ENCODE measurements at regions not wholly inside any gene's neighbourhood (a gene's known extent, or its start where the extent isn't known, plus 50 kb on each side); places are given as distances from the start of the nearest gene placed in this dataset.

DNA sequence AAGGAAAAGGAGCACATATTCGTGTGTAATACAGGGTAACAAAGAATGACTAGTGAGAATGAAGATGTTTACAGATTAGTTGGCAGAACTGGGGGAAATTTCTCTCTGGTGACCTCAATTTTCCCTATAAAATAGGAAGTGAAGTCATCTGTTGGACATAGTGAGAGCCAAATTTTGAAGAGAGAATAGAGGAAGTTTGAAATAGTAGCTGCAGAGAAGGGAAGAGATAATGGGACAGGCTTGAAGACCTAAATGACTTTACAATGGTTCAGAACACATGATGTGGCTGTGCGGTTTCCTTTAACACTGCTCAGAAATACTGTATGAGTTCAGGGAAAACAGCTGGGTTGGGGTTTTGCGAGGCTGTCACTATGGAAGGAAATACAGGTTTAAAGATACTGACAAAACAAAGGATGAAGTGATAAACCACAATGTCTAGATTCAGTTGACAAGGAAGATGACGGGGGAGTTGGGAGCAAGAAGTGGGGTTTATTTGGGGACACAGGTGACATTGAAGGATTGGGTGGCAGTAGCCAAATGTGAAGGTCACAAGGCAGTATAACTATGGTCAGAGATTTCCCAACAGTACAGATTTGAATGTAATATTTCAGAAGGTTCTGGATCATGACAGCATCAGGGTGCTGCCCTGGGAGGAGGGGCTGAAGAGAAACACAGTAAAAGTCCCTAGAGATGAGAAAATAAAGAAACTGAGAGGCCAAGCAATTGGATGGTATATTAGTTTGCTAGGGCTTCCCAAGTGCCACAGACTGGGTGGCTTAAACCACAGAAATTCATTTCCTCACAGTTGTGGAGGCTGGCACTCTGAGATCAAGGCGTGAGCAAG, 82.6 kb upstream of the TANK start:
- TF ChIP-seq, protein P1, sequence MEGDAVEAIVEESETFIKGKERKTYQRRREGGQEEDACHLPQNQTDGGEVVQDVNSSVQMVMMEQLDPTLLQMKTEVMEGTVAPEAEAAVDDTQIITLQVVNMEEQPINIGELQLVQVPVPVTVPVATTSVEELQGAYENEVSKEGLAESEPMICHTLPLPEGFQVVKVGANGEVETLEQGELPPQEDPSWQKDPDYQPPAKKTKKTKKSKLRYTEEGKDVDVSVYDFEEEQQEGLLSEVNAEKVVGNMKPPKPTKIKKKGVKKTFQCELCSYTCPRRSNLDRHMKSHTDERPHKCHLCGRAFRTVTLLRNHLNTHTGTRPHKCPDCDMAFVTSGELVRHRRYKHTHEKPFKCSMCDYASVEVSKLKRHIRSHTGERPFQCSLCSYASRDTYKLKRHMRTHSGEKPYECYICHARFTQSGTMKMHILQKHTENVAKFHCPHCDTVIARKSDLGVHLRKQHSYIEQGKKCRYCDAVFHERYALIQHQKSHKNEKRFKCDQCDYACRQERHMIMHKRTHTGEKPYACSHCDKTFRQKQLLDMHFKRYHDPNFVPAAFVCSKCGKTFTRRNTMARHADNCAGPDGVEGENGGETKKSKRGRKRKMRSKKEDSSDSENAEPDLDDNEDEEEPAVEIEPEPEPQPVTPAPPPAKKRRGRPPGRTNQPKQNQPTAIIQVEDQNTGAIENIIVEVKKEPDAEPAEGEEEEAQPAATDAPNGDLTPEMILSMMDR (IDR thresholded peaks at IDR 0.05; ENCODE audit: insufficient read depth, low read depth, low read length): no peak
- no peak for TF ChIP-seq EZH2 (IDR thresholded peaks at IDR 0.05; ENCODE audit: insufficient read depth, low read length)

All from astrocyte (in vitro differentiated cells and primary cell).